HCT116 (cell line): ENCODE measurements at regions not wholly inside any gene's neighbourhood (a gene's known extent, or its start where the extent isn't known, plus 50 kb on each side); places are given as distances from the start of the nearest gene placed in this dataset.

ENCODE experiments used
- ATAC-seq: fragments of 200-7000 bp; cut with Tn5 transposase; 2 replicates; pipeline ENCODE4 v1.9.1; 2020; ENCODE audit warnings: mild to moderate bottlenecking, moderate library complexity
- BruUV-seq: library from RNA; stranded (reverse); fragments of 400-500 nt; replicated peaks from 2 replicates; lab custom pipeline; 2021; lab: Mats Ljungman, UMichigan
- CTCF ChIA-PET: fragments of 300-600 bp; sonication (Branson Sonifier 250); formaldehyde crosslinking; loops from one replicate; lab custom pipeline; 2021; ENCODE audit warnings: antibody characterized with exemption; lab: Charles Lee
- POLR2A ChIA-PET: fragments of 300-600, 350-600 bp; sonication (Branson Sonifier 250); formaldehyde crosslinking; loops from one replicate; lab custom pipeline; 2021; ENCODE audit warnings: antibody characterized with exemption; lab: Charles Lee
- RAD21 ChIA-PET, 2 experiments: fragments of 300-600 bp; sonication (Branson Sonifier 250); formaldehyde crosslinking; loops; one replicate each; lab custom pipeline; 2023; ENCODE audit warnings: low total read pairs in 2 of 2; ENCODE audit not compliant: uncharacterized antibody in 2 of 2, unreplicated experiment in 2 of 2, low non-redundant PET in 1 of 2; lab: Charles Lee
- DNase-seq: peaks from one replicate; pipeline ENCODE4 v3.0.0-alpha.2; 2010; ENCODE audit warnings: low read depth, low spot score
- H2AFZ ChIP-seq: fragments of 200-600 bp; shearing (Covaris generic), sonication (generic); 2 replicates; pipeline ENCODE4 v1.6.1; 2017; ENCODE audit warnings: low read depth, mixed run types, mixed read lengths, antibody characterized with exemption, low read length; ENCODE audit not compliant: poor library complexity, severe bottlenecking
- H3K27ac ChIP-seq: 2 replicates; pipeline ENCODE4 v1.5.1; 2012; ENCODE audit warnings: low read depth, low read length
- H3K27me3 ChIP-seq: fragments of 200-600 bp; sonication (generic); 2 replicates; pipeline ENCODE4 v1.6.1; 2016; ENCODE audit warnings: mixed run types, low read length, mixed read lengths; ENCODE audit not compliant: insufficient read depth
- H3K36me3 ChIP-seq, 2 experiments: fragments of 200-500 bp in 1 of 2; fragments of 200-600 bp in 1 of 2; sonication (Bioruptor generic) in 1 of 2; sonication (generic) in 1 of 2; 2 replicates each; pipeline versions ENCODE4 v1.5.1 to v1.6.1; 2014 to 2016; ENCODE audit warnings: low read length in 2 of 2, inconsistent platforms in 1 of 2, mixed read lengths in 1 of 2, mixed run types in 1 of 2; ENCODE audit not compliant: insufficient read depth in 2 of 2, control insufficient read depth in 1 of 2
- H3K4me1 ChIP-seq, 2 experiments: fragments of 200-600 bp in 1 of 2; sonication (generic) in 1 of 2; 2 replicates each; pipeline versions ENCODE4 v1.5.1 to v1.6.1; 2012 to 2017; ENCODE audit warnings: low read length in 2 of 2, inconsistent platforms in 1 of 2, mild to moderate bottlenecking in 1 of 2, mixed read lengths in 1 of 2, mixed run types in 1 of 2, moderate library complexity in 1 of 2; ENCODE audit not compliant: insufficient read depth in 2 of 2, control insufficient read depth in 1 of 2
- H3K4me2 ChIP-seq: fragments of 200-600 bp; sonication (generic); 2 replicates; pipeline ENCODE4 v1.6.1; 2017; ENCODE audit warnings: mixed run types, low read length, mixed read lengths
- H3K4me3 ChIP-seq, 2 experiments: fragments of 200-600 bp in 1 of 2; sonication (generic) in 1 of 2; replicated peaks in 1 of 2; 2 replicates each; pipeline ENCODE4 v1.5.1; 2011 to 2016; ENCODE audit warnings: low read length in 2 of 2, control low read depth in 1 of 2, low read depth in 1 of 2, mild to moderate bottlenecking in 1 of 2, mixed read lengths in 1 of 2, mixed run types in 1 of 2
- H3K79me2 ChIP-seq: fragments of 200-600 bp; sonication (generic); 2 replicates; pipeline ENCODE4 v1.6.1; 2017; ENCODE audit warnings: mild to moderate bottlenecking, mixed run types, low read length, moderate library complexity, mixed read lengths; ENCODE audit not compliant: insufficient read depth
- H3K9ac ChIP-seq: fragments of 200-600 bp; sonication (generic); 2 replicates; pipeline ENCODE4 v1.6.1; 2016; ENCODE audit warnings: low read length, mixed read lengths
- H3K9me2 ChIP-seq: fragments of 200-600 bp; sonication (generic), shearing (Covaris generic); 2 replicates; pipeline ENCODE4 v1.6.1; 2017; ENCODE audit warnings: mixed run types, mild to moderate bottlenecking, moderate library complexity; ENCODE audit not compliant: insufficient read depth
- H3K9me3 ChIP-seq, 2 experiments: fragments of 200-500 bp in 1 of 2; fragments of 200-600 bp in 1 of 2; sonication (Bioruptor generic) in 1 of 2; sonication (generic) in 1 of 2; 2 replicates each; pipeline ENCODE4 v1.6.1; 2014 to 2017; ENCODE audit warnings: low read length in 2 of 2, mixed read lengths in 2 of 2, inconsistent platforms in 1 of 2, low read depth in 1 of 2, mild to moderate bottlenecking in 1 of 2, mixed run types in 1 of 2, moderate library complexity in 1 of 2; ENCODE audit not compliant: control insufficient read depth in 1 of 2, insufficient read depth in 1 of 2
- H4K20me1 ChIP-seq: fragments of 200-600 bp; sonication (generic), shearing (Covaris generic); 2 replicates; pipeline ENCODE4 v1.6.1; 2017; ENCODE audit warnings: mixed run types, mild to moderate bottlenecking, moderate library complexity; ENCODE audit not compliant: insufficient read depth
- ATF3 ChIP-seq: IDR thresholded peaks from 2 replicates; pipeline ENCODE4 v1.6.1; 2012
- CEBPB ChIP-seq: IDR thresholded peaks from 2 replicates; pipeline ENCODE4 v1.6.1; 2012; ENCODE audit warnings: low read depth
- EGR1 ChIP-seq: IDR thresholded peaks from 2 replicates; pipeline ENCODE4 v1.6.1; 2012; ENCODE audit warnings: low read depth
- ELF1 ChIP-seq: IDR thresholded peaks from 2 replicates; pipeline ENCODE4 v1.6.1; 2012; ENCODE audit warnings: low read depth, borderline replicate concordance
- EZH2 ChIP-seq: fragments of 200-600 bp; sonication (generic); IDR thresholded peaks from 2 replicates; pipeline ENCODE4 v1.6.1; 2017; ENCODE audit warnings: antibody characterized with exemption, mixed run types
- EZH2phosphoT487 ChIP-seq: fragments of 200-600 bp; IDR thresholded peaks from 2 replicates; pipeline ENCODE4 v1.6.1; 2018; ENCODE audit warnings: antibody characterized with exemption, borderline replicate concordance
- FOSL1 ChIP-seq: IDR thresholded peaks from 2 replicates; pipeline ENCODE4 v1.6.1; 2012; ENCODE audit warnings: low read depth
- JUND ChIP-seq: IDR thresholded peaks from 2 replicates; pipeline ENCODE4 v1.6.1; 2012
- MAX ChIP-seq: IDR thresholded peaks from 2 replicates; pipeline ENCODE4 v1.6.1; 2012
- POLR2A ChIP-seq: IDR thresholded peaks from 2 replicates; pipeline ENCODE4 v1.7.0; 2011; ENCODE audit warnings: borderline replicate concordance; ENCODE audit not compliant: insufficient read depth, insufficient read length; ENCODE audit errors: extremely low read depth
- RAD21 ChIP-seq: IDR thresholded peaks from 2 replicates; pipeline ENCODE4 v1.6.1; 2012; ENCODE audit warnings: low read depth, mild to moderate bottlenecking
- REST ChIP-seq: IDR thresholded peaks from 2 replicates; pipeline ENCODE4 v1.6.1; 2012; ENCODE audit warnings: low read depth
- SP1 ChIP-seq: IDR thresholded peaks from 2 replicates; pipeline ENCODE4 v1.6.1; 2012; ENCODE audit warnings: low read depth
- TCF7L2 ChIP-seq: IDR thresholded peaks from 2 replicates; pipeline ENCODE4 v1.7.0; 2011; ENCODE audit warnings: borderline replicate concordance, inconsistent platforms; ENCODE audit not compliant: insufficient read depth, insufficient read length; ENCODE audit errors: extremely low read depth
- YY1 ChIP-seq: IDR thresholded peaks from 2 replicates; pipeline ENCODE4 v1.6.1; 2011; ENCODE audit warnings: low read length, low read depth, moderate library complexity, mild to moderate bottlenecking; ENCODE audit not compliant: insufficient replicate concordance; ENCODE audit errors: extremely low read depth
- ZBTB33 ChIP-seq: IDR thresholded peaks from 2 replicates; pipeline ENCODE4 v1.6.1; 2011; ENCODE audit warnings: mild to moderate bottlenecking, low read length, moderate library complexity; ENCODE audit not compliant: insufficient replicate concordance; ENCODE audit errors: extremely low read depth
- ZFX ChIP-seq: fragments of 450-650 bp; IDR thresholded peaks from 2 replicates; pipeline ENCODE4 v1.6.1; 2017
- ZNF274 ChIP-seq: fragments of 200-500 bp; sonication (Bioruptor generic); IDR thresholded peaks from 2 replicates; pipeline ENCODE4 v1.6.1; 2014; ENCODE audit warnings: mild to moderate bottlenecking, low read depth, low read length, inconsistent platforms
- intact Hi-C: fragments of 100-400 bp; cut with micrococcal nuclease; formaldehyde crosslinking; loops from 2 replicates; pipeline ENCODE4 v1.10.0; 2022

- H4K20me1 ChIP-seq: no peaks in the 10 kb centered on the region
- H2AFZ ChIP-seq: no peak overlapping the region
- H3K4me3 ChIP-seq: no peak overlapping the region
- no peaks in the 10 kb centered on the region for H3K36me3 ChIP-seq
- RAD21 ChIA-PET: no interaction called here
- DNase-seq: no peak
- H3K4me1 ChIP-seq: no peaks in the 10 kb centered on the region
- peaks cover 30% of the 10 kb centered on the region for H3K27me3 ChIP-seq
- TF ChIP-seq ZBTB33 (no peak), MAX (no peak), EZH2 (no peak), YY1 (no peak), REST (no peak), POLR2A (no peak), ELF1 (no peak), EGR1 (no peak), ZNF274 (no peak), SP1 (no peak), EZH2phosphoT487 (no peak), JUND (no peak), CEBPB (no peak), ZFX (no peak), FOSL1 (no peak), RAD21 (no peak), ATF3 (no peak), TCF7L2 (no peak)
- TF ChIP-seq, all 23 proteins: peak for 0
- no peak for ATAC-seq
- BruUV-seq: no TSS peak
- H3K79me2 ChIP-seq: no peaks in the 10 kb centered on the region
- no peak overlapping the region for H3K9ac ChIP-seq
- ChIA-PET POLR2A (no interaction called here), CTCF (no interaction called here)
- no peaks in the 10 kb centered on the region for H3K9me2 ChIP-seq
- no peak overlapping the region for H3K27ac ChIP-seq
- no peak overlapping the region for H3K4me2 ChIP-seq
- intact Hi-C loops: no loop called here
- H3K9me3 ChIP-seq: no peaks in the 10 kb centered on the region
Observed at GRCh38 chr2:129428086-129428660, 551.3 kb upstream of the RAB6C start.
